Daoy (cell line): ENCODE measurements at regions not wholly inside any gene's neighbourhood (a gene's known extent, or its start where the extent isn't known, plus 50 kb on each side); places are given as distances from the start of the nearest gene placed in this dataset.
A peak's percentile ranks its signal among the peaks of the same experiment; 100 is the strongest.

Experiments
- DNase-seq: peaks from one replicate; pipeline ENCODE4 v3.0.0-alpha.2; 2015; ENCODE audit warnings: low read depth

DNA sequence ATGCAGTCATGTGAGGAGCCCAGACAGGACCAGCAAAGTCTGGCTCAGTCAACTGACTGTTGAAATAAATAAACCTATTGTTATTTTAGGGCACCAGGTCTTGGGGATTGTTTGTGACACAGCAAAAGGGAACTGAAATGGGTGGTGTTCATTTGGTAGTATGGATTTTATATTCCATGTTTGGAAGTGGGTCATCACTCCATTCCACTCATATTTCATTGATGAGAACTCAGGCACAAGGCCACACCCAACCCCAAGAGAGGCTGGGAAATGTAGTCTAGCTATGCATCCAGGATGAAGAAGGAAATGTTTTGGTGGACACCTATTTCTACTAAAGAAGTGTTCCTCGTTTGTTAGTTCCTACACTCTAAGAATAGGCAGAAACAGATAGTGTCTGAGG lies 64.9 kb upstream of the BTBD3 start:
- peak; percentile 17 for DNase-seq

DNA sequence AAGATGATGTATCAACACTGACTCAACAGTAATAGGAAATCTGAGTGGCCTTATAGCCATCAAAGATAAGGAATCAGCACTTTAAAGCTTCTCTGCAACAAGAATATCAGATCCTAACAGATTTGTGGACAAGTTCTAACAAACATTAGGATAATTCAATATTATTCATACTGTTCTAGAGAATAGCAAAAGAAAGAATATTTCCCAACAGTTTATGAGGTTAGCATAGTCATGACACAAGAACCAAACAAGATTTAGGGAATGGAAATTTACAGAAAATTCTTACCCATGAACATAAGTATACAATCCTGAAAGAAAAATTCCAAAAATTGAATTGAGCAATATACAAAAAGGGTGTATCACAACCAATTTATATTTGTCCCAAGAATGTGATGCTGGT lies 64.3 kb upstream of the BTBD3 start:
- no peak for DNase-seq

DNA sequence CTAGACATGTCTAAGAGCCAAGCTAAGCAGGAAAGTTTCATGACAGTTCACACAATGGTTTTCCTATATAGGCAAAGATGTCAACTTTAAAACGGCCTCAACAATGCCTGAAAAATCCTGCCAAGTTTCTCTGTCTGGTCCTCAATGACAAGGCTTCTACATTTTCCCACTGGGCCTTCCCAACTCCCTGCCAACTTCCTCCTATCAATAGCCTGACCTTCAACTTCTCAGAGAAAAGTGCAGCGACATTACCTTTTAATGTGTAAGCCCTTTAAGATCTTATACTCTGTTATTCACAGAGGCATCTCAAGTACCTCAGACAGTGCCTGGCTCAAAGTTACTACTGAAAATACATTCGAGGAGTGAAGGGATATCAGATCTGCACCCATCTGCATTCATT lies 56.2 kb upstream of the BTBD3 start:
- DNase-seq: no peak

DNA sequence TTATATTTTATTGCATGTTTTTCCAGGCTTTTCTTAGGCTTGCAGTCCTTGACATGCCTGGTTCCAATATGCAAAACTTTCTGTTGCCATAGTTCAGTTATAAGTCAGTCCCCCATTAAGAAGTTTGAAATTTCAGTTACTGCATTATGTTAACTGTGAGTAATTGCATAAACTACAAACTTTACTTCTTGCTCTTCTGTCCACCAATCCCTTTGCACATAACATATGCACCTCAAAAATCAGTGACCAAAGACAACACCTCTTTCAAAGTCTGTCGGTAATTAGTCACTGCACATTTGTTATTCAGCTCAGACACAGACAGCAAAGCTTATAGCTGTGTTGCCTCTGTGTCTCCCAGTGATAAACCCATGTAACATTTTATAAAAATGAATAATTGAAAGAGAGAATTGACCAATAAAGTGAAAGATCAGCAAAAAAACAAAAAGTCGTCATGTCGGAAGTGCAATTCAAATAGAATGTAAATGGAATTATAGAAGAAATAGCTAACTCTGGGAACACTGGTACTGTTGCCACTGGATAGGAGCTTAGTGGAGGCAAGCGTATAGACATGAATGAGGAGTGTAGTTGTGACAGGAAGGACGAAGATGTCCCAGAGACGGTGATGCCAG lies 50.3 kb upstream of the BTBD3 start:
- peak; percentile 5 for DNase-seq
